ENCODE measurements at regions not wholly inside any gene's neighbourhood (a gene's known extent, or its start where the extent isn't known, plus 50 kb on each side); places are given as distances from the start of the nearest gene placed in this dataset.

DNA sequence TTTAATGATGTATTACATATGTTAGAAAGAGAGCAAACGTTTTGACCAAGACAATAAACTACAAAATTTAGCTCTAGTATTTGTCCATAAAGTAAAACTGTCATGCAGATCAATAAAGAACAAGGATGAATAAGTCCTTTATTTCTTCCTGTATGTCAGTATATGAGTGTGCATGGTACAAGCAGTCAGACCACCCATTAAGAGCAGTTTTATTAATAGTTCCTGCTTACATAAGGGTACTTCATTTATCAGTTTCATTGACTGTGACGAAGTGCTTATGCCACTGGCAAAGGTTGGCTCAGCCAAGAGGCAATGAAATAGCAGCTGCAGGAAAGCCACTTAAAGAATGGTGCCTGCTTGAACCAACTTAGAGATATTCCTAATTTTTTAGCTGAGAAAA, 913.0 kb upstream of the CNTN5 start:
- H3K36me3 ChIP-seq (ENCODE audit: control insufficient read depth, insufficient read depth, low read length) = no peaks in the 10 kb centered on the region
- H2AK9ac ChIP-seq (replicated peaks; ENCODE audit: low read depth, low read length, poor library complexity) = no peak overlapping the region
- POLR2A ChIA-PET (ENCODE audit: unreplicated experiment) = no interaction called here
- no peak overlapping the region for H3K9ac ChIP-seq (ENCODE audit: low read depth, low read length)
- BruUV-seq (replicated peaks) = no TSS peak
- no peak overlapping the region for H3K4ac ChIP-seq (ENCODE audit: low read depth, low read length)
- intact Hi-C loops (cut with micrococcal nuclease) = no loop called here
- no peaks in the 10 kb centered on the region for H4K20me1 ChIP-seq (ENCODE audit: insufficient read depth, low read length)
- no peak overlapping the region for H3K4me3 ChIP-seq (ENCODE audit: insufficient read depth, low read depth, low read length)
- no peak overlapping the region for H2BK20ac ChIP-seq (ENCODE audit: low read depth, low read length)
- no peaks in the 10 kb centered on the region for H3K9me1 ChIP-seq (ENCODE audit: insufficient read depth, low read length)
- in situ Hi-C loops (cut with MboI; ENCODE audit: low sequenced_read_pairs) = no loop called here
- H3K27ac ChIP-seq (ENCODE audit: insufficient read depth, low read length) = no peak overlapping the region
- CTCF ChIA-PET = no interaction called here
- no peaks in the 10 kb centered on the region for H3K9me3 ChIP-seq (ENCODE audit: control insufficient read depth, insufficient read depth, low read length)
- H3K56ac ChIP-seq (ENCODE audit: extremely low read depth, insufficient read depth, low read length) = no peak overlapping the region
- H4K8ac ChIP-seq (ENCODE audit: low read depth in 2 of 2, low read length in 2 of 2) = no peak overlapping the region
- no peak overlapping the region for H3K14ac ChIP-seq (replicated peaks; ENCODE audit: low read depth, low read length)
- DNase-seq = no peak
- H2AFZ ChIP-seq (replicated peaks; ENCODE audit: low read length, poor library complexity) = no peak overlapping the region
- H4K91ac ChIP-seq (ENCODE audit: insufficient read depth, low read depth, low read length) = no peak overlapping the region
- H3K23ac ChIP-seq (ENCODE audit: low read depth, low read length) = no peak overlapping the region
- no peak overlapping the region for H2BK15ac ChIP-seq (ENCODE audit: low read depth, low read length)
- no peak for ATAC-seq (ENCODE audit: low read depth)
- H3K4me1 ChIP-seq (ENCODE audit: control insufficient read depth, insufficient read depth, low read length) = no peaks in the 10 kb centered on the region
- no peak overlapping the region for H2BK5ac ChIP-seq (ENCODE audit: low read depth, low read length, poor library complexity, severe bottlenecking)
- H3K79me1 ChIP-seq (ENCODE audit: low read depth in 1 of 2, low read length in 2 of 2) = no peaks in the 10 kb centered on the region
- H3K18ac ChIP-seq (ENCODE audit: low read depth, low read length) = no peak overlapping the region
- H4K5ac ChIP-seq (ENCODE audit: low read depth, low read length) = no peak overlapping the region
- H2AK5ac ChIP-seq (ENCODE audit: low read depth, low read length) = no peak overlapping the region
- H3K27me3 ChIP-seq (ENCODE audit: control insufficient read depth, insufficient read depth, low read length) = no peaks in the 10 kb centered on the region
- dilution Hi-C loops (cut with HindIII; ENCODE audit: low sequenced_read_pairs, unreplicated experiment) = no loop called here
- H2BK120ac ChIP-seq (ENCODE audit: low read depth, low read length) = no peak overlapping the region
- WGBS, 2 experiments (ENCODE audit: extremely low coverage in 2 of 2, insufficient read length in 1 of 2) = no CpG with 5 or more reads among the region's 2 CpGs
- TF ChIP-seq BHLHE40 (IDR thresholded peaks at IDR 0.05; ENCODE audit: low read depth, low read length) = no peak
- no peak for TF ChIP-seq CEBPB (IDR thresholded peaks at IDR 0.05; ENCODE audit: low read depth, low read length)
- no peak for TF ChIP-seq MAFK (IDR thresholded peaks at IDR 0.05; ENCODE audit: low read depth, low read length)
- TF ChIP-seq MXI1 (IDR thresholded peaks at IDR 0.05; ENCODE audit: borderline replicate concordance, low read depth, low read length) = no peak
- TF ChIP-seq, protein P1, sequence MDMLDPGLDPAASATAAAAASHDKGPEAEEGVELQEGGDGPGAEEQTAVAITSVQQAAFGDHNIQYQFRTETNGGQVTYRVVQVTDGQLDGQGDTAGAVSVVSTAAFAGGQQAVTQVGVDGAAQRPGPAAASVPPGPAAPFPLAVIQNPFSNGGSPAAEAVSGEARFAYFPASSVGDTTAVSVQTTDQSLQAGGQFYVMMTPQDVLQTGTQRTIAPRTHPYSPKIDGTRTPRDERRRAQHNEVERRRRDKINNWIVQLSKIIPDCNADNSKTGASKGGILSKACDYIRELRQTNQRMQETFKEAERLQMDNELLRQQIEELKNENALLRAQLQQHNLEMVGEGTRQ (IDR thresholded peaks at IDR 0.05; ENCODE audit: low read depth, low read length) = no peak
- TF ChIP-seq RAD21 (IDR thresholded peaks at IDR 0.05; ENCODE audit: low read length) = no peak
- TF ChIP-seq RCOR1 (IDR thresholded peaks at IDR 0.05; ENCODE audit: insufficient replicate concordance, low read length) = no peak
- TF ChIP-seq, protein P2, sequence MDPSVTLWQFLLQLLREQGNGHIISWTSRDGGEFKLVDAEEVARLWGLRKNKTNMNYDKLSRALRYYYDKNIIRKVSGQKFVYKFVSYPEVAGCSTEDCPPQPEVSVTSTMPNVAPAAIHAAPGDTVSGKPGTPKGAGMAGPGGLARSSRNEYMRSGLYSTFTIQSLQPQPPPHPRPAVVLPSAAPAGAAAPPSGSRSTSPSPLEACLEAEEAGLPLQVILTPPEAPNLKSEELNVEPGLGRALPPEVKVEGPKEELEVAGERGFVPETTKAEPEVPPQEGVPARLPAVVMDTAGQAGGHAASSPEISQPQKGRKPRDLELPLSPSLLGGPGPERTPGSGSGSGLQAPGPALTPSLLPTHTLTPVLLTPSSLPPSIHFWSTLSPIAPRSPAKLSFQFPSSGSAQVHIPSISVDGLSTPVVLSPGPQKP (IDR thresholded peaks at IDR 0.05; ENCODE audit: borderline replicate concordance, low read depth, low read length) = no peak
- TF ChIP-seq, protein P3, sequence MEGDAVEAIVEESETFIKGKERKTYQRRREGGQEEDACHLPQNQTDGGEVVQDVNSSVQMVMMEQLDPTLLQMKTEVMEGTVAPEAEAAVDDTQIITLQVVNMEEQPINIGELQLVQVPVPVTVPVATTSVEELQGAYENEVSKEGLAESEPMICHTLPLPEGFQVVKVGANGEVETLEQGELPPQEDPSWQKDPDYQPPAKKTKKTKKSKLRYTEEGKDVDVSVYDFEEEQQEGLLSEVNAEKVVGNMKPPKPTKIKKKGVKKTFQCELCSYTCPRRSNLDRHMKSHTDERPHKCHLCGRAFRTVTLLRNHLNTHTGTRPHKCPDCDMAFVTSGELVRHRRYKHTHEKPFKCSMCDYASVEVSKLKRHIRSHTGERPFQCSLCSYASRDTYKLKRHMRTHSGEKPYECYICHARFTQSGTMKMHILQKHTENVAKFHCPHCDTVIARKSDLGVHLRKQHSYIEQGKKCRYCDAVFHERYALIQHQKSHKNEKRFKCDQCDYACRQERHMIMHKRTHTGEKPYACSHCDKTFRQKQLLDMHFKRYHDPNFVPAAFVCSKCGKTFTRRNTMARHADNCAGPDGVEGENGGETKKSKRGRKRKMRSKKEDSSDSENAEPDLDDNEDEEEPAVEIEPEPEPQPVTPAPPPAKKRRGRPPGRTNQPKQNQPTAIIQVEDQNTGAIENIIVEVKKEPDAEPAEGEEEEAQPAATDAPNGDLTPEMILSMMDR (conservative IDR thresholded peaks at IDR 0.05; ENCODE audit: low read depth, low read length) = no peak
- no peak for TF ChIP-seq RFX5 (IDR thresholded peaks at IDR 0.05; ENCODE audit: low read depth, low read length)
- TF ChIP-seq FOS (IDR thresholded peaks at IDR 0.05; ENCODE audit: low read depth, low read length) = no peak
- no peak for TF ChIP-seq MAZ (IDR thresholded peaks at IDR 0.05; ENCODE audit: borderline replicate concordance, low read depth, low read length)
- TF ChIP-seq CHD1 (IDR thresholded peaks at IDR 0.05; ENCODE audit: low read depth, low read length) = no peak
- no peak for TF ChIP-seq POLR2A (IDR thresholded peaks at IDR 0.05; ENCODE audit: low read depth, low read length)
- no peak for TF ChIP-seq NFE2L2 (IDR thresholded peaks at IDR 0.05; ENCODE audit: low read depth, low read length)
- no peak for TF ChIP-seq SMC3 (IDR thresholded peaks at IDR 0.05; ENCODE audit: low read depth, low read length)
- H3K4me2 ChIP-seq (ENCODE audit: low read depth, low read length) = no peak overlapping the region

All from IMR-90 (cell line).